NCI-H2171 treated with DMSO at 0.1 percent for 48 hours (cell line): ENCODE measurements at regions not wholly inside any gene's neighbourhood (a gene's known extent, or its start where the extent isn't known, plus 50 kb on each side); places are given as distances from the start of the nearest gene placed in this dataset.
"Not testable (repeated sequence)": the region's sequence is repeated elsewhere in the genome, so short reads cannot be mapped to it uniquely, and the experiment has no call there.

ENCODE experiments used
- DNase-seq: peaks from one replicate; lab custom pipeline; 2025; lab: John Stamatoyannopoulos, UW

DNA sequence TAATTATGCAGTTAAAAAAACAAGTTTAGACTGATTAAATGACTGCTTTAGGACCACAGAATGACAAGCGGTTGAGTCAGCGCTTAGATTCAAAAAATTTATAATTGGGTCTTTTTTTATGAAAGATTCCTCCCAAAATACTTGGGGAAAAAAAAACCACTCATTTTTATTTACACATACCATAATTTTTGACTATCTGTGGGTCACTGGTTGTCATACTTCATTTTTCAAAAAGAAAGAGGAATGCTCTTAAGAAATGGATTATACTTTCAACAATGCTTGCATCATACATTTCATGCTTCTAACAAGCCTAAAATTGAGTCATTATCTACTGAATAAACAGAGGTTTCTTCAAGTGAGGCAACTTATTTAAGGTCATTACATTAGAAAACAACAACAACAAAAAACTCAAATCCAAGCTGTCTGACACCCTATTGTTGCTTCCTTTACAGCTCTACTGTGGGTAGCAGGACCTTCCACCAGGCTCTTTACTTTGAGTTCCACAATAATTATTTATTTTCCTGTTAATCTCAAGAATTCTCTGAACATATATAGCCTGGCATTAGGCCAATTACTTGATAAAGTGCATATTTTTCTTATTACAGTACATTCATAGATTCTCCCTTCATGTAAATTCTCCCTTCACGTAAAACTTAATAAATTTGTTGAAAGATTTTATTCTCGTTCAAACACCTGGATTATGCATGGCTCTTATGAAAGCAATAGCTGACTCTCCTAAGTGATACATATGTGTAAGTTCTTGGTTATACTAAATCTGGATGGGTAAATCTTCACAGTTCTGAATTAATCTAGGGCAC, 445.5 kb downstream of the PCDH10 start:
- DNase-seq, result no peak

DNA sequence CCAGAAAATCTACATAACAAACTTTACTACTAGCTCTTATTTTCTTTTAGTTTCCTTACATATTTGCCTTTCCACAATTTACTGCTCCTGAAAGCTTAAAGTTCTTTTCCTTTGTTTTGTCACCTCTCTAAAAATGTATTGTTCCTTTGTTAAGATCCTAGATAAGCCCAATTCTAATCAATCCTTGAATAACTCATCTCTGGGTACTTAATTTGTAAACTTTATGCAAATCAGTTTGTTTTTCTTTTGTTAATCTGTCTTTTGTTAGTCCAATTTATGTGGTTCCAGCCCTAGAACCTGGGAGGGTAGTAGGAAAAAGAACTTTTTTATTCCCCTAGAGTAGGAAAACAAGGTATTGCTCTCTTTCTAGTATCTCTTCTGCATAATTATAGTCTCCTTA, 444.7 kb downstream of the PCDH10 start:
- DNase-seq, result no peak

DNA sequence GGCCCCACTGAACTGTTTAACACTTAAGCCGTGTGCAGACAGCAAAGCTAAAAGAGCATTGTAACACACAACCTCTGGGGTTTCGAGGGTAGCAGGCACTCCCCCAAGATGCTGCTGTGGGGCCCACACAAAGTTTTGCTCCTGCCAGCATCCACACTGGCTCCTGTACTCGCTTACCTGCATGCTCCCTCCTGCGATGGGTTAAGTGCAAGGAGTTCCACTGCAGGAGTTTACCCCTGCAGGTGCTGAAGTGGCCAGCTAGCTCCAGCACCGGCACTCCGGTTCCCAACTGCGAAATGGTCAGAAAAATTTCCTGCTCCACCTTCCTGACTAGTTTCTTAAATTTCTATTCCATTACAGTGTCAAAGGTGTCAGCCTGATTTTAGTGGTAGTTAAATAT, 443.5 kb downstream of the PCDH10 start:
- no peak for DNase-seq

DNA sequence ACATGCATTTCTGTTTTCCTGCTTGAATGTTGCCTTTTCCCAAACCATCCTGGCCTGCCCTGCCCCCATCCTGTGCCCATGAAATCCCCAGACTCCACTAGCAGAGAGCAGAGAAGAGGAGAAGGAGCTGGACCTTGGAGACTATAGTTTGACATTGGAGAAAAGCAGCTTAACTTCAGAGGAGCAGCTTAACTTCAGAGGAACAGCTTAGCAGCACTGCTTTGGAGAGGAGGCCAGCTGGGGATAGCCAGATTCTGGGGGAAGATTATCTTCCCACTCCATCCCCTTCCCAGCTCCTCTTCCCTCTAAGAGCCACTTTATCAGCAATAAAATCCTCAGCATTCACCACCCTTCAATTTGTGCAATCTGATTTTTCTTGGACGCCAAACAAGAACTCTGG, 443.0 kb downstream of the PCDH10 start:
- DNase-seq, result no peak

DNA sequence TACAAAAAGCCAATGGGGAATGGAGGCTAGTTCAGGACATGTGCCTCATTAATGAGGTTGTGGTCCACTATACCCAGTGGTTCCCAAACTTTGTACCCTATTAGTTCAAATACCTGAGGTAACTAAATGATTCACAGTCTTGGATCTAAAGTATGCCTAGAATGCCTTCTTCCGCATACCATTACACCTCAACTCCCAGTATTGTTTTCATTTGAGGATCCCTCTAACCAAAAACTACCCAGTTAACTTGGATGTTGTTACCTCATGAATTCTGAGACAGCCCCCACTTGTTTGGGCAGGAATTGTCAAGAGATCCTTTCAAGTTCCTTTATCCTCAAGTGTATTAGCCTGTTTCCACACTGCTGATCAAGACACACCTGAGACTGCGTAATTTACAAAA, 439.2 kb downstream of the PCDH10 start:
- no peak for DNase-seq

DNA sequence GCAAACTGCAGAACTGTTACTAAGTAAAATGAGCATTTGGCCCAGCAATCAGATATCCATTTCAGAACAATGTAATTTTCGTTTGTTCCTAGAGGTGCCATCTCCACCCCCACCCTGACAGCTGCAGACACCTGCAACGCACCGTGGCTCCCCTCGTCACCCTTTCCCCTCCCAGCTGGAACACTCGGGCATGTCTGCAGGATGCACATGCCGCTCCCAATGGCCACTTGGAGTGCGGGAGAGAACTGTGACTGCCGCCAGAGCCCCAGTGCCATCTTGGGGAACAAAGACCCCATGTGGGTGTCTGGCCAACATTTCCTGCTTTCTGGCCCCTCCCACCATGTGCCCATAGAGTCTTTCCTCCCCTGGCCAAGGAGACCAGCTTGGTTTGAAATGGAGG, 436.2 kb downstream of the PCDH10 start:
- no peak for DNase-seq

DNA sequence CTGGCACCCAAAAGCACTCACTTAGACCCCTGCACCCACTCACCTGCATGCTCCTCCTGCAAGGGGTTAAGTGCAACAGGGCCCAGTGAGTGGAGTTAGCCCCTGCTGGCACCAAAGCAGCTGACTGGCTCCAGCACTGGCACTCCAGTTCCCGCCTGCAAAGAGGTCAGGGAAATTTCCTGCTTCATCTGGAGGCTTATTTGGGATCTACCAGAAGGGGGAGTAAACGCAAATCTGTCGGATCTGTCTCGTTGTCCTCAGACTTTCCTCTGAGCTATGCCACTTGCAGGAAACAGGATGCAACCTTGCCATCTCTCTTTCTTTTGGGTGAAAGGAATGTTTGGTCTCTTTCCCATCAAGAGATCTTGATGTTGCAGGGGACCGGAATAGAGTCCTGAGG, 435.6 kb downstream of the PCDH10 start:
- DNase-seq, result no peak

DNA sequence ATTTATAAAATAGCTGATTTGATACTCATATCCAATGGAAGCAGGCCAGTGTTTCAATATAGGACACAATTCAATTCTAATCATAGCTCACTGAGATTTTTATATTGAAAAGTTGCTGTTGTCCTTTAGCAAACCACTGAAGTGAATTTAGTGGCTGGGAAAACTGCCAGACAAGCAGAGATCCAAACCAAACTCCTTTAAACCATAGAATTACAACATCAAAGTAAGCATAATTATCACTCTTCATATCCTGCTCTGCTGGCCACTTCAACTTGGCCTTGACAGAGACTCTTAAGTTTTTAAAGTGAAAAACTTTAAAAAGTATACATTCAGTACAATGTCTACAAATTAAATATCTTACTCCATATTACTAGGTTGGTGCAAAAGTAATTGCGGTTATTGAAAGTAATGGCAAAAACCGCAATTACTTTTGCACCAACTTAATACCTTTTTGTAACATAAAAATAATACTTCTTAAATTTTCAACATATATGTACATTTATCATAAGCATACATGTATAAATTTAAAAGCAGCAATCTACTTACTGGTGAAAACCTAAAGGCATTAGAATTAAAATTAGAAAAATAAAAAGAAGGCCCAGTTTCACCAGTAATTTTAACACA, 433.0 kb downstream of the PCDH10 start:
- no peak for DNase-seq

DNA sequence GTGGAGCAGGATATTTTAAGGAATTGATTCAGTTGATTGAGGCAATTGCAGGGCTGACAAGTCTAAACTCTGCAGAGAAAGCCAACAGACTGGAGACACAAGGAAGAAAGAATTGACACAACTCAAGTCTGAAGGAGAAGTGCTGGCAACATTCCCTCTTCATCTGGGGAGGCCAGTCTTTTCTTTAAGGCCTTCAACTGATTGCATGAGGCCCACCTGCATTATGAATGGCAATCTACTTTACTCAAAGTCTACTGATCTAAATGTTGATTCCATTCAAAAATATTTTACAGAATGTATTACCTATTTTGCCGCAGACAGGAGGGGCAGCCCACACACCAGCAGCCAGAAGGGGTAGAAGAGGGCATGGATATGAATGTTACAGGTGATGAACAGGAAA, 425.2 kb downstream of the PCDH10 start:
- DNase-seq, result no peak

DNA sequence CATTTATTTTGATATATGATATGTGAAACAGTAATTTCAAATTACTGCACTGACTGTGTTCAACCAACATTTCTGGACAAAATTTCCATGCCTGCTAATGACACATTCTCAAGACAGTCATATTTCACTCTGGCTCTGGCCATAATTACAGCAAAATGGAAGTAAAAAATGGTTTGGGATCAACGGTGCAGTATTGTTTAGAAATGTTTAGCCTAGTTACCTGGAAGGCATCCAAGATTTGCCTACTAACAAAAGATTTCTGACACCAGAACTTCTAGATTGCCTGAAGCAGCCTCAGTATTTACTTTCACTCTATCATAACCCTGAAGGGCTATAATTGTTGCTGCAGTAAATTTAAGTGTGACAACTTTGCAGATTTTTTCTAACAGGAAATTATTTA, 416.3 kb downstream of the PCDH10 start:
- peak; percentile 38 for DNase-seq

DNA sequence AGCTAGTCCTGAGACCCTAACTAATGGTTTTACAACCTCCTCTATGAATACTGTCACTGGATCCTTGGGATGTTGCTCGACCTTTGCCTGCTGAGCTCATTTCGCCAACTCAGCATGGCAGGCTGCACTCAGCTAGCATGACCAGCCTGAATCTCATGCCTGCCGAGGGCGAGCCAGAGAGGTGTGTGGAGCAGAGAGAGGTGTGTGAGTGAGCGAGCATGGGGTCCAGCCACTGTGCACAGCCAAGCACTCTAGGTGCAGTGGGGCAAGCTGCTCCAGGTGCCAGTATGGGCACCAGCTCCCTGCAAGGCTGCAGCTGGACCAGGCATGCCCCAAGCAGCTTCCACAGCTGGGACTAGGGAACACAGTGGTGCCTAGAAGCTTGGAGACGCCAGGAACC, 410.9 kb downstream of the PCDH10 start:
- no peak for DNase-seq

DNA sequence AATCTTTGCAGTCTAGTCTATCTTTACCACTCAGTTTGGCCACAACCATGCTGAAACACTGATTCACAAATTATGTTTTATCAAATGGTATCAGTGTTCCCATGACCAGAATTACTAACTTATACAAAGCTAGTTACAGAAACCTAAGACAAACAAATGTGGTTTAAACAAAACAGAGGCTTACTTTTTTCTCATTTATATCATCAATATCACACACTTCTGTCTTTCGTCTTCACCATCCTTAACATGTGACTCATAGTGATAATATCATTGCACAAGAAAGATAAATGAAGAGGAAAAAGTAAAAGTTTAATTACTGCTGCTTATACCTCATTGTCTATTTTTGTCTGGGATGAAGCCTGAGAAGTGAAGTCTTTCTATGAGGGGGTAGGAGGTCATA, 406.6 kb downstream of the PCDH10 start:
- DNase-seq, result no peak

DNA sequence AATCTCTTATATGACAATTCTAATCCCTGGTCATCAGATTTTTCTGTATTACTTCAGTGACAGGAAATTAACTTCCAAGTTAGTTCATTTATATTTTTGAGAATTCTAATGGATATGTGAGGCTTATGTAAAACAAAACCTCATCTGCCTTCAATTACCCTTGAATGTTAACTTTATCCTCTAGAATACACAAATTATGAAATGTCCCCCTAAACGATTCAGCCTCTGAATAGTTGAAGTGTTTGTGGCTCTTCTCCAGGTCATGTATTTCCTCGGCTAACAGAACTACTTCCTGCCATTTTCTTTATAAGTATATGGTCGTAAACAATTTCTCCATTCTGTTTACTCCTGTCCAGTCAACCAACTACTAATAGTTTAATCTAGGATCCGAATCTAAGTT, 401.3 kb downstream of the PCDH10 start:
- no peak for DNase-seq

DNA sequence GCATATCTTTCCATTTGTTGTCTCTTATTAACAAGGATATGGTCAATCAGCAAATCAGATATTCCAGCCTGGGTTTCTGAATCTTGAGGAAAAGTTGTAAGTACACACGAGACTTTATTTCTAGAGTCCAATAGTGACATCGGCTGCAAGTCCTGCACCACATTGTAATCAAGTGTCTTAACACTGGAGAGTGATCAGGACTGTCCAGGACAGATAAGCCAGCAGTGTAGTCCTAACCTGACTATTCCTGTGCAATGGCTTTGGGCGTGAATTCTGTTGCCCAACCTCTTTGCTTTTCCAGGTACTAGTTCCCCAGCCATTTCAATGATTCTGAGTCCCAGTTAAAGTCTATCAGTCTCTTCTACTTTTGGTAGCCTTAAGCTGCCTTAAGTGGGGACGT, 395.0 kb downstream of the PCDH10 start:
- DNase-seq, result no peak

DNA sequence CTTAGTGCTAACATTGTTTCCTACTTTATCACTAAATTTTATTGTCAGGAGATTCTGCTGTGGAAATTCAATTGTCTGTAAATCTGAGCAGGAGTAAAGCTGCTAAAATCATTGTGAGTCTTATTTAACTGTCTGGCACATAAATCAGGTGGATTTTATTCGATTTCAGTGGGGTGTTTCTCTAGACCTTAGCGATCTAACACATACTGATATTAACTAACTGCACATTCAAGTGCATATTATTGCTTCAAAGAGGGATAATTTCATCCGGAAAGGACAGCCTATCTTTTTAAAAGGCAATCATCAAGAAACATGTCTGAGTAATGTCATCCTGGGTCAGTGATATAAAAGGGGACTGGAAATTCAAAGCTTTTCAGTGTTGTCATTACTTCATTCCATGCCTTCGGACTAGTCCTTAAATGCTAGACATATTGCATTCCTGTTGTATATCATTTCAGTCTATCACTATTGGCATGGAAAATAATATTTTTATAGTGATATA, 388.7 kb downstream of the PCDH10 start:
- no peak for DNase-seq

DNA sequence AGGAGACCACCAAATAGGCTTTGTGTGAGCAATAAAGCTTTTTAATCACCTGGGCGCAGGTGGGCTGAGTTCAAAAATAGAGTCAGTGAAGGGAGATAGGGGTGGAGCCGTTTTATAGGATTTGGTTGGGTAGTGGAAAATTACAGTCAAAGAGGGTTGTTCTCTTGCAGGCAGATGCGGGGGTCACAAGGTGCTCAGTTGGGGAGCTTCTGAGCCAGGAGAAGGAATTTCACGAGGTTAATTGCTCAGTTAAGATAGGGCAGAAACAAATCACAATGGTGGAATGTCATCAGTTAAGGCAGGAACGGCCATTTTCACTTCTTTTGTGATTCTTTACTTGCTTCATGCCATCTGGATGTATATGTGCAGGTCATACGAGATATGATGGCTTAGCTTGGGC, 385.1 kb downstream of the PCDH10 start:
- DNase-seq, result not testable (repeated sequence)

DNA sequence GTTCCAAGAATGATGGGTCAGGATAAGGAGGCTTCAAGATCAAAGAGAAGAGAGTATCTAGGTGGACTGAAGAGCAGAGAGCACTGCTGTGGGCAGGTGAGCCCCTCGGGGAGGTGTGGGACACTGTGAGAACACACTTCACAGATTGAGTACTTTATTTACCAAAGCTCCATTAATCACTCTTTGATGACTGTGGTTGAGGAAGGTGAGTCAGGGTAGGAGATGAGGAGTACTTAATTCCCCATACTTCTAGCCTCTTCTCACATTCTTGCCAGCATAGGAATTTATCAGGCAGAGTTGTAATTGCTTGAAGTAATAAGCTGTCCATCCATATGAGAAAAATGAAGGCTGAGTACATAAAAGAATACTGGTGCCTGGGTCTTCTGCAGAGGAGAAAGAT, 375.3 kb downstream of the PCDH10 start:
- DNase-seq, result no peak

DNA sequence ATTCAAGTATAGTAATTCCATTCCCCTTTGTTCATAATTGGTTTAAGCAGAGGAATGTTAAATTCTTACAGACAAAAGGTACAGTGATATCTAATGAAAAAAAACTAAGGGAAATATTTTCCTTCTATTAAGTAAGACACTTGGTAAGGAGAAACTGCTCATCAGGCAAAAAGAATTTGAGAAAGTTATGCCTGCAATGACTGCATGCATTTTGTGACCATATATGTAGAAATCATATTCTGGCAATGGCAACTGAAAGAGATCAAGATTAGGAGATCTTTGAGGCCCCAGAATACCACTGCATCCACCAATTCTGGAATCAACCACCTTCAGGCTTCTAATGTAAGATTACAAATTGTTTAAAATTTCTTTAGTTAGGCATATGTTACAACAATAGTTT, 364.8 kb downstream of the PCDH10 start:
- no peak for DNase-seq

DNA sequence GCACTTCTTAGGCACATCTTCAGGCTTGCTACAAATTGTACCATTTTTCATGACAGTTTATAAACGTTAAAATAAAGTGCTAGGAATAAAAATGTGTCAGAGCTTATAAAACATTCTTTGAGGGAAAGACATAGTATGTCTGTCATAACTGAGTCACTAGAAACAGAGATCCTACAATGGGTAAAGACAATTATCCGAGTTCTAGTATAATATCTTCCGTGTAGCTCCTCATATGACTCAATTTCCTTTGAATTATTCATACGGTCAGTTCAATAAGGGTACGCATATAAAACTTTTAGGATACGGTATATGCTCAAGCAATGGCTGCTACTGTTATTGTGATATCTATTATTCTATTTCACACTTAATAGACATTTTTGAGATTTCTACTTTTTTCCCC, 349.1 kb downstream of the PCDH10 start:
- no peak for DNase-seq

DNA sequence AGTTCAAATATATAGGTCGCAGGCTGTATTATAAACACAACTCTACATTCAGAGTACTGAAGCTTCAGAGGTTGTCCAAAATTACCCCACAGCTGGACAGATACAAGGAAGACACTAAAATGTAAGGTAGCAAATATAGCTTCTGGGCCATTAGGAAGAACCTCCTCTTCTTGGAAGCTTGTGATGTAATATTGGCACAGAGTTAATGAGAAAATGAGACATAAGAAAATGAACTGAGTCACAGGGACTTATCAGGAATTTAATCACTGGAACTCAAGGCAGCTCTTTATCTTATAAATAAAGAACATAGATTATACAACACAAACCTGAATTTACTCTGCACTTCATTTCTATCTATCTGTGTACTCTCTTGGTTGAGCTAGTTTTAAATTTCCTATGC, 344.7 kb downstream of the PCDH10 start:
- no peak for DNase-seq

DNA sequence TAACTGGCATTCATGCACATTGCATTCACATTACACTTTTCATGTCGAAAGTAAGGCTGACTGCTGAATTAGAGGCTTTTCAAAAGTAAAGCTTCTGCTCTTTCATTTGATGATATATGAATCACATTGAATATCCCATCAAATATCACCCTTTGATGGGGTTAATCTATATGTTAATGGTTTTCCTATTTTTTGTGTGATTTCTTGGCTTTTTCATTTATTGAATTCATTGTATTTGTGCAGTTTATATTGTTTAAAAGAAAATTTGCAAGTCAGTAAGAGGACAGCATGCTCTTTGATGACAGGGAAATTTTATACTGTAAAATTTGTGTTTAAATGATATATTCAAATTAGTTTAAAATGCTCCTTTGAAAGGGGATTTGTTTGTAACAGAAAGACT, 344.1 kb downstream of the PCDH10 start:
- no peak for DNase-seq

DNA sequence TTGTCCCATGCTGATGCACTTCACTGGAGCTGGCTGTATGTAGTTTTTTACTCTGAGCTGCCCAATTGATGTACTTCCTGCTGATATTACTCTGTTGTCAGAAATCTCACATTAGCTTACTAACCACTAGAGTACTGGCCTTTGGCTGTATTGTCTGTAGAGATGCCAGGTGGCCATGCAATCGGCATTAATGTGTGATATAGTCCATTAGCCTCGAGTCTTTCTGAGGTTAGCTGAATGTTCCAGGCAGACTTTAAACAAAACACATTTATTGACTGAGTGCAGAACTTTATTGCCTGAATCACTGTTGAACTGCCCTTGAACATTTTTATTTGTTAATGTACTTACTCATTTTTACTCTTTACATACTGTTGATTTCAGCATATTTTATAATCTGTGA, 335.2 kb downstream of the PCDH10 start:
- no peak for DNase-seq

DNA sequence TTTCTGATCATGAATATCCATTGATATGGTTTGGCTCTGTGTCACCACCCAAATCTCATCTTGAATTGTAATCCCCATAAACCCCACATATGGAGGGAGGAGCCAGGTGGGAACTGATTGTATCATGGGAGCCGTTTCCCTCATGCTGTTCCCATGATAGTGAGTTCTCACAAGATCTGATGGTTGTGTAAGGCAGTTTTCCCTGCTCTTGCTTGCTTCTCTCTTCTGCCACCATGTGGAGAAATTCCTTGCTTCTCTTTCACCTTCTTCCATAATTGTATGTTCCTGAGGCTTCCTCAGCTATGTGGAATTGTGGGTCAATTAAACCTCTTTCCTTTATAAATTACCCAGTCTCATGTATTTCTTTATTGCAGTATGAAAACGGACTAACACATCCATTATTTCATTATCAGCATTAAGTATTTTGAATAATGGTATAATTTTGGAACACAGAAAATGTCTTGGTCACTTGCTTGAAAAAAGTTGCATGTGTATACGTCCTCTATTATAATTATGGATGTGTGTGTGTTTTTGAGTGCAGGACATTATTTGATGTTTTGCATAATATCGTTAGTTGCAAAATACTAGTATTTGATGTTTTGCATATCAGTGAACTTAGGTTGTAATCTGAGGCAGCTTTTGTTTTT, 334.6 kb downstream of the PCDH10 start:
- peak; percentile 3 for DNase-seq
